ENCODE measurements at regions not wholly inside any gene's neighbourhood (a gene's known extent, or its start where the extent isn't known, plus 50 kb on each side); places are given as distances from the start of the nearest gene placed in this dataset.
A peak's percentile ranks its signal among the peaks of the same experiment; 100 is the strongest.
"Not testable (repeated sequence)": the region's sequence is repeated elsewhere in the genome, so short reads cannot be mapped to it uniquely, and the experiment has no call there.

GRCh38 chr13:60679131-60679530 lies 282.1 kb downstream of the TDRD3 start:
- Histone ChIP-seq H3K27me3 (ENCODE audit: control insufficient read depth, insufficient read depth, low read length) (no peaks in the 10 kb centered on the region), H3K4me1 (ENCODE audit: control insufficient read depth, insufficient read depth, low read length) (no peaks in the 10 kb centered on the region), H3K4me3 (ENCODE audit: low read length) (no peak overlapping the region), H3K27ac (ENCODE audit: low read length) (no peak overlapping the region), H3K9me3 (ENCODE audit: control insufficient read depth, low read depth, low read length) (no peaks in the 10 kb centered on the region), H3K36me3 (ENCODE audit: control insufficient read depth, insufficient read depth, low read length) (no peaks in the 10 kb centered on the region)
- DNase-seq, result no peak
- WGBS (ENCODE audit: insufficient coverage, low lambda C conversion rate), result no CpG with 5 or more reads among the region's 4 CpGs

- H3K4me1 ChIP-seq (ENCODE audit: control insufficient read depth, insufficient read depth, low read length), result no peaks in the 10 kb centered on the region
Observed at GRCh38 chr13:60671386-60671785, 274.4 kb downstream of the TDRD3 start.

GRCh38 chr13:60663788-60664187 lies 266.8 kb downstream of the TDRD3 start:
- no peak for DNase-seq
- WGBS (ENCODE audit: insufficient coverage, low lambda C conversion rate), result no CpG with 5 or more reads among the region's 4 CpGs

More at GRCh38 chr13:60671386-60671785, 274.4 kb downstream of the TDRD3 start:
- no peak overlapping the region for H3K27ac ChIP-seq (ENCODE audit: low read length)
- H3K27me3 ChIP-seq (ENCODE audit: control insufficient read depth, insufficient read depth, low read length), result no peaks in the 10 kb centered on the region
- H3K9me3 ChIP-seq (ENCODE audit: control insufficient read depth, low read depth, low read length), result no peaks in the 10 kb centered on the region
- no peaks in the 10 kb centered on the region for H3K36me3 ChIP-seq (ENCODE audit: control insufficient read depth, insufficient read depth, low read length)
- DNase-seq, result no peak
- no peak overlapping the region for H3K4me3 ChIP-seq (ENCODE audit: low read length)

GRCh38 chr13:60662595-60662994 lies 265.6 kb downstream of the TDRD3 start:
- H3K4me1 ChIP-seq (ENCODE audit: control insufficient read depth, insufficient read depth, low read length), result no peaks in the 10 kb centered on the region
- H3K36me3 ChIP-seq (ENCODE audit: control insufficient read depth, insufficient read depth, low read length), result no peaks in the 10 kb centered on the region
- H3K27me3 ChIP-seq (ENCODE audit: control insufficient read depth, insufficient read depth, low read length), result no peaks in the 10 kb centered on the region
- no peak for DNase-seq
- no CpG with 5 or more reads among the region's 1 CpG for WGBS (ENCODE audit: insufficient coverage, low lambda C conversion rate)
- no peaks in the 10 kb centered on the region for H3K9me3 ChIP-seq (ENCODE audit: control insufficient read depth, low read depth, low read length)
- no peak overlapping the region for H3K27ac ChIP-seq (ENCODE audit: low read length)
- no peak overlapping the region for H3K4me3 ChIP-seq (ENCODE audit: low read length)

More at GRCh38 chr13:60663788-60664187, 266.8 kb downstream of the TDRD3 start:
- no peak overlapping the region for H3K4me3 ChIP-seq (ENCODE audit: low read length)
- no peaks in the 10 kb centered on the region for H3K4me1 ChIP-seq (ENCODE audit: control insufficient read depth, insufficient read depth, low read length)
- no peak overlapping the region for H3K27ac ChIP-seq (ENCODE audit: low read length)
- H3K36me3 ChIP-seq (ENCODE audit: control insufficient read depth, insufficient read depth, low read length), result no peaks in the 10 kb centered on the region
- no peaks in the 10 kb centered on the region for H3K9me3 ChIP-seq (ENCODE audit: control insufficient read depth, low read depth, low read length)
- H3K27me3 ChIP-seq (ENCODE audit: control insufficient read depth, insufficient read depth, low read length), result no peaks in the 10 kb centered on the region

- DNase-seq, result no peak
- no peak overlapping the region for H3K4me3 ChIP-seq (ENCODE audit: low read length)
- no peaks in the 10 kb centered on the region for H3K36me3 ChIP-seq (ENCODE audit: control insufficient read depth, insufficient read depth, low read length)
- WGBS (ENCODE audit: insufficient coverage, low lambda C conversion rate), result no CpG with 5 or more reads among the region's 3 CpGs
- H3K9me3 ChIP-seq (ENCODE audit: control insufficient read depth, low read depth, low read length), result no peaks in the 10 kb centered on the region
- H3K27ac ChIP-seq (ENCODE audit: low read length), result no peak overlapping the region
- no peaks in the 10 kb centered on the region for H3K27me3 ChIP-seq (ENCODE audit: control insufficient read depth, insufficient read depth, low read length)
- H3K4me1 ChIP-seq (ENCODE audit: control insufficient read depth, insufficient read depth, low read length), result no peaks in the 10 kb centered on the region
Observed at GRCh38 chr13:60661521-60661920, 264.5 kb downstream of the TDRD3 start.

GRCh38 chr13:60657586-60657985 lies 260.6 kb downstream of the TDRD3 start:
- not testable (repeated sequence) for H3K27me3 ChIP-seq (ENCODE audit: control insufficient read depth, insufficient read depth, low read length); H3K4me3 ChIP-seq (ENCODE audit: low read length); DNase-seq; H3K9me3 ChIP-seq (ENCODE audit: control insufficient read depth, low read depth, low read length); H3K36me3 ChIP-seq (ENCODE audit: control insufficient read depth, insufficient read depth, low read length); H3K4me1 ChIP-seq (ENCODE audit: control insufficient read depth, insufficient read depth, low read length); H3K27ac ChIP-seq (ENCODE audit: low read length)
- WGBS (ENCODE audit: insufficient coverage, low lambda C conversion rate), result 100% methylated on average over 1 of the region's 1 CpG

GRCh38 chr13:60655256-60655655 lies 258.2 kb downstream of the TDRD3 start:
- no peaks in the 10 kb centered on the region for H3K27me3 ChIP-seq (ENCODE audit: control insufficient read depth, insufficient read depth, low read length)
- no CpG with 5 or more reads among the region's 4 CpGs for WGBS (ENCODE audit: insufficient coverage, low lambda C conversion rate)
- H3K9me3 ChIP-seq (ENCODE audit: control insufficient read depth, low read depth, low read length), result no peaks in the 10 kb centered on the region

GRCh38 chr13:60654415-60654814 lies 257.4 kb downstream of the TDRD3 start:
- DNase-seq, result peak; percentile 12 to 29
- Histone ChIP-seq H3K4me1 (ENCODE audit: control insufficient read depth, insufficient read depth, low read length) (no peaks in the 10 kb centered on the region), H3K9me3 (ENCODE audit: control insufficient read depth, low read depth, low read length) (no peaks in the 10 kb centered on the region), H3K27ac (ENCODE audit: low read length) (no peak overlapping the region), H3K36me3 (ENCODE audit: control insufficient read depth, insufficient read depth, low read length) (no peaks in the 10 kb centered on the region), H3K27me3 (ENCODE audit: control insufficient read depth, insufficient read depth, low read length) (no peaks in the 10 kb centered on the region), H3K4me3 (ENCODE audit: low read length) (no peak overlapping the region)
- WGBS (ENCODE audit: insufficient coverage, low lambda C conversion rate), result no CpG with 5 or more reads among the region's 1 CpG

More at GRCh38 chr13:60655256-60655655, 258.2 kb downstream of the TDRD3 start:
- H3K4me1 ChIP-seq (ENCODE audit: control insufficient read depth, insufficient read depth, low read length), result no peaks in the 10 kb centered on the region
- H3K27ac ChIP-seq (ENCODE audit: low read length), result no peak overlapping the region
- no peaks in the 10 kb centered on the region for H3K36me3 ChIP-seq (ENCODE audit: control insufficient read depth, insufficient read depth, low read length)
- no peak for DNase-seq
- H3K4me3 ChIP-seq (ENCODE audit: low read length), result no peak overlapping the region

GRCh38 chr13:60647547-60647946 lies 250.5 kb downstream of the TDRD3 start:
- H3K9me3 ChIP-seq (ENCODE audit: control insufficient read depth, low read depth, low read length), result no peaks in the 10 kb centered on the region
- no peaks in the 10 kb centered on the region for H3K4me1 ChIP-seq (ENCODE audit: control insufficient read depth, insufficient read depth, low read length)
- no peak overlapping the region for H3K4me3 ChIP-seq (ENCODE audit: low read length)
- DNase-seq, result no peak
- H3K36me3 ChIP-seq (ENCODE audit: control insufficient read depth, insufficient read depth, low read length), result no peaks in the 10 kb centered on the region
- no peaks in the 10 kb centered on the region for H3K27me3 ChIP-seq (ENCODE audit: control insufficient read depth, insufficient read depth, low read length)
- H3K27ac ChIP-seq (ENCODE audit: low read length), result no peak overlapping the region

- 78% methylated on average over 1 of the region's 3 CpGs for WGBS (ENCODE audit: insufficient coverage, low lambda C conversion rate)
- Histone ChIP-seq H3K36me3 (ENCODE audit: control insufficient read depth, insufficient read depth, low read length) (no peaks in the 10 kb centered on the region), H3K9me3 (ENCODE audit: control insufficient read depth, low read depth, low read length) (no peaks in the 10 kb centered on the region), H3K4me1 (ENCODE audit: control insufficient read depth, insufficient read depth, low read length) (no peaks in the 10 kb centered on the region), H3K27me3 (ENCODE audit: control insufficient read depth, insufficient read depth, low read length) (no peaks in the 10 kb centered on the region), H3K27ac (ENCODE audit: low read length) (no peak overlapping the region), H3K4me3 (ENCODE audit: low read length) (no peak overlapping the region)
- DNase-seq, result no peak
Observed at GRCh38 chr13:60646620-60647019, 249.6 kb downstream of the TDRD3 start.

GRCh38 chr13:60645676-60646075 lies 248.7 kb downstream of the TDRD3 start:
- no peak overlapping the region for H3K27ac ChIP-seq (ENCODE audit: low read length)
- no peaks in the 10 kb centered on the region for H3K36me3 ChIP-seq (ENCODE audit: control insufficient read depth, insufficient read depth, low read length)
- H3K27me3 ChIP-seq (ENCODE audit: control insufficient read depth, insufficient read depth, low read length), result no peaks in the 10 kb centered on the region
- H3K9me3 ChIP-seq (ENCODE audit: control insufficient read depth, low read depth, low read length), result no peaks in the 10 kb centered on the region
- no CpG with 5 or more reads among the region's 3 CpGs for WGBS (ENCODE audit: insufficient coverage, low lambda C conversion rate)
- H3K4me3 ChIP-seq (ENCODE audit: low read length), result no peak overlapping the region
- DNase-seq, result no peak
- H3K4me1 ChIP-seq (ENCODE audit: control insufficient read depth, insufficient read depth, low read length), result no peaks in the 10 kb centered on the region
